ENCODE measurements at regions not wholly inside any gene's neighbourhood (a gene's known extent, or its start where the extent isn't known, plus 50 kb on each side); places are given as distances from the start of the nearest gene placed in this dataset.

DNA sequence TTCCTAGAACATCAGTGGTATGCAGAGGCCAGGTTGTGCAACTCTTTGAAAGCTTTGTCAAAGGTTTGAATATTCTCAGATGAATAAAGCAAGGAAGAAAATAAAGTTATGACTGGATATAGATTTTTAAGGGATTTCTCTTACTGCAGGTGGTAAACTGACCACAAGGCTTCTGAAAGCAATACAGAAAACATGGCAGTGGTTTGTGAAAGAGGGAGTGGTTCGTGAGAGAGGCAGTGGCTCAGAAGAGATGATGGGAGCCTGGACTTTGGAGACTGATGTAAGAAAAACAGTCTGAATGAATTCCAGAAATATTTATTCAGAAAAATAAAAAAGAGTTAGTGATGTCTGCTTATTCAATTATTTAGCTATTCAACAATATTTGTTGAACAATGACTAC is 380.4 kb upstream of the CTNND2 start:
- TF ChIP-seq MYC (IDR thresholded peaks at IDR 0.05; ENCODE audit: low read depth, low read length) (no peak), MAX (IDR thresholded peaks at IDR 0.05; ENCODE audit: low read depth, low read length) (no peak)
- no peak overlapping the region for H3K4me3 ChIP-seq (ENCODE audit: low read depth, low read length)
- DNase-seq (ENCODE audit: low read depth) = no peak

DNA sequence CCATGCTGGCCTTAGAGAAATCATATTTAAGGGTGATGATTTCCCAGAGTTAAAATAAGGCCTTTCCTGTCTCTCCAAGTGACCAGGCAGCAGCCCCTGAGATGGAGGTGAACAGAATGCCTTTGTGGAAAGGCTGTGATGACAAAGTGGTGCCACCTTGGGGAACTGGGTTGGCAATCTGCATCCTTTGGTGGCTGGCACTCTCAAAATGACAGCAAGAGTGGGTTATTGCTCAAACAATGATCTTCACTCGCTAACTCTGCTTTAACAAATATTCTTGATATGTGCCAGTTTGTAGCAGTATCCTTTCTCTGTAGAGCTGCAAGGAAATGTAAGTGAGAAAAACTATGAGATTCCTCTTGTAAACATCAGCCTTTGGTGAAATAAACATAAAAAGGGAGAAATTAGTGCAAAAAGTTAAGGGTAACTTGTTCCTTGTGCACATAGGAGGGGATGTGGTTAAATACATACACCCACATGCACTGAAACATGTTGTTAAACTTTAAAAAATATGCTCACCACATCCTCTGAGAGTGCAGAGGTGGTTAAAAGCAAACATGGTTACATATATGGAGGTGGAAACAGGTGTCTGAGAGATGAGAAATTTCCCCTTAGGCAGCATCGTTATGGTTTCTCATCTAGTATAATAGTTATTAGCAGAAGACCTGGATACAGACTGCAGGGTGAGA is 373.4 kb upstream of the CTNND2 start:
- TF ChIP-seq MYC (IDR thresholded peaks at IDR 0.05; ENCODE audit: low read depth, low read length) (no peak), POLR2A (IDR thresholded peaks at IDR 0.05; ENCODE audit: extremely low read depth, insufficient read length) (no peak), CTCF (IDR thresholded peaks at IDR 0.05; ENCODE audit: low read depth, low read length) (no peak), MAX (IDR thresholded peaks at IDR 0.05; ENCODE audit: low read depth, low read length) (no peak)
- H3K4me3 ChIP-seq (ENCODE audit: low read depth, low read length) = no peak overlapping the region
- DNase-seq (ENCODE audit: low read depth) = no peak

- no peak for DNase-seq (ENCODE audit: low read depth)
- no peak for TF ChIP-seq MAX (IDR thresholded peaks at IDR 0.05; ENCODE audit: low read depth, low read length)
- TF ChIP-seq POLR2A (IDR thresholded peaks at IDR 0.05; ENCODE audit: extremely low read depth, insufficient read length) = no peak
- TF ChIP-seq CTCF (IDR thresholded peaks at IDR 0.05; ENCODE audit: low read depth, low read length) = no peak
- TF ChIP-seq MYC (IDR thresholded peaks at IDR 0.05; ENCODE audit: low read depth, low read length) = no peak
- H3K4me3 ChIP-seq (ENCODE audit: low read depth, low read length) = no peak overlapping the region
Measured at GRCh38 chr5:12274236-12274635, 370.0 kb upstream of the CTNND2 start.

DNA sequence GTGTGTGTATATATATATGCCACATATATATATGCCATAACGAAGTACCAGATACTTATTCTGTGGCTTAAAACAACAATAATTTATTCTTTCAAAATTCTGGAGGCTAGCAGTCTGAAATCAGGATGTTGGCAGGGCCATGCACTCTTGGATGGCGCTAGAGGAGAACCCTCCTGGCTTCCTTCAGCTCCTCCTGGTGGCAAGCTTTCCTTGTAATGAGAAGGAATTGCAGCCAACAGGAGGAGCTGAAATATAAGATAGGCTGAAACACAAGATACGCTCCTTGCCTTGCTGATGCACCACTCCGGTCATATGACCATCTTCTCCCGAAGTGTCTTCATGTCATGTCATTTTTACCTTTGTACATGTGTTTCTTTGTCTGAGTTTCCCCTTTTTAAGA is 368.1 kb upstream of the CTNND2 start:
- no peak overlapping the region for H3K4me3 ChIP-seq (ENCODE audit: low read depth, low read length)
- TF ChIP-seq MAX (IDR thresholded peaks at IDR 0.05; ENCODE audit: low read depth, low read length) (no peak), POLR2A (IDR thresholded peaks at IDR 0.05; ENCODE audit: extremely low read depth, insufficient read length) (no peak), MYC (IDR thresholded peaks at IDR 0.05; ENCODE audit: low read depth, low read length) (no peak), CTCF (IDR thresholded peaks at IDR 0.05; ENCODE audit: low read depth, low read length) (no peak)
- peak; percentile 7 for DNase-seq (ENCODE audit: low read depth)

DNA sequence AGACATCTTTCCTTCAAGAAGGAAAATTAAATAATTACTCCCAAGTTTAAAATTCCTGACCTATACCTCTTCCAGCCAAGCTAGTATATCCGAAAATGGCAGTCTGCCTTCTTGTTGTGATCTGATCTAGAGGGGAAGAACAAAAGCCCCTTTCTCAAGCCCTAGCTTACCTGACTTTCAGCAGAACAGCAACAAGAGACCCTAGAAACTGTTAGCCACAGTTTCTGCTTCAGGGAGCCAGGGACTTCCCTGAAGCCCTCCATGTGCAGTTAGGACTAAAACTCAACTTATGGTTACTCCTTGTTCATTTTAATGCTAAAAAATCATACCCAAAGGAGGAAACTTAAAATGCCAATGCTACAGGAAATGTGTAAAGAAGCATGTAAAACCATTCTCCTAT is 366.7 kb upstream of the CTNND2 start:
- TF ChIP-seq MYC (IDR thresholded peaks at IDR 0.05; ENCODE audit: low read depth, low read length) = no peak
- no peak for TF ChIP-seq CTCF (IDR thresholded peaks at IDR 0.05; ENCODE audit: low read depth, low read length)
- TF ChIP-seq POLR2A (IDR thresholded peaks at IDR 0.05; ENCODE audit: extremely low read depth, insufficient read length) = no peak
- TF ChIP-seq MAX (IDR thresholded peaks at IDR 0.05; ENCODE audit: low read depth, low read length) = no peak
- H3K4me3 ChIP-seq (ENCODE audit: low read depth, low read length) = no peak overlapping the region
- DNase-seq (ENCODE audit: low read depth) = no peak

- no peak for DNase-seq (ENCODE audit: low read depth)
- H3K4me3 ChIP-seq (ENCODE audit: low read depth, low read length) = no peak overlapping the region
- TF ChIP-seq MYC (IDR thresholded peaks at IDR 0.05; ENCODE audit: low read depth, low read length) (no peak), MAX (IDR thresholded peaks at IDR 0.05; ENCODE audit: low read depth, low read length) (no peak)
Measured at GRCh38 chr5:12269164-12269563, 364.9 kb upstream of the CTNND2 start.
